ENCODE measurements at regions not wholly inside any gene's neighbourhood (a gene's known extent, or its start where the extent isn't known, plus 50 kb on each side); places are given as distances from the start of the nearest gene placed in this dataset.

- TF ChIP-seq CTCF (conservative IDR thresholded peaks at IDR 0.05; ENCODE audit: low read depth, low read length) (no peak), CEBPB (IDR thresholded peaks at IDR 0.05; ENCODE audit: low read depth, low read length) (no peak), POLR2A (IDR thresholded peaks at IDR 0.05; ENCODE audit: low read depth, low read length) (no peak), NFE2L2 (IDR thresholded peaks at IDR 0.05; ENCODE audit: low read depth, low read length) (no peak), BHLHE40 (IDR thresholded peaks at IDR 0.05; ENCODE audit: low read depth, low read length) (no peak), MAFK (IDR thresholded peaks at IDR 0.05; ENCODE audit: low read depth, low read length) (no peak), CHD1 (IDR thresholded peaks at IDR 0.05; ENCODE audit: low read depth, low read length) (no peak), SMC3 (IDR thresholded peaks at IDR 0.05; ENCODE audit: low read depth, low read length) (no peak), MXI1 (IDR thresholded peaks at IDR 0.05; ENCODE audit: borderline replicate concordance, low read depth, low read length) (no peak), RFX5 (IDR thresholded peaks at IDR 0.05; ENCODE audit: low read depth, low read length) (no peak)
These were observed 78.0 kb downstream of the SOWAHC start for GRCh38 chr2:109692013-109692743.

All from IMR-90 (cell line).